ENCODE measurements at regions not wholly inside any gene's neighbourhood (a gene's known extent, or its start where the extent isn't known, plus 50 kb on each side); places are given as distances from the start of the nearest gene placed in this dataset.
"Not testable (repeated sequence)": the region's sequence is repeated elsewhere in the genome, so short reads cannot be mapped to it uniquely, and the experiment has no call there.

GRCh38 chr14:26655128-26655527 is 57.3 kb upstream of the NOVA1 start:
- DNase-seq: no peak

- no peak for DNase-seq
Observed at GRCh38 chr14:26663506-26663905, 65.7 kb upstream of the NOVA1 start.

- not testable (repeated sequence) for DNase-seq
Observed at GRCh38 chr14:26678732-26679420, 81.0 kb upstream of the NOVA1 start.

GRCh38 chr14:26685401-26685800 is 87.6 kb upstream of the NOVA1 start:
- no peak for DNase-seq

GRCh38 chr14:26687301-26687837 is 89.5 kb upstream of the NOVA1 start:
- no peak for DNase-seq

- no peak for DNase-seq
Observed at GRCh38 chr14:26694521-26694920, 96.7 kb upstream of the NOVA1 start.

GRCh38 chr14:26702721-26703230 is 104.9 kb upstream of the NOVA1 start:
- DNase-seq: no peak

- no peak for DNase-seq
Observed at GRCh38 chr14:26703686-26704366, 106.0 kb upstream of the NOVA1 start.

- DNase-seq: no peak
Observed at GRCh38 chr14:26707234-26707633, 109.4 kb upstream of the NOVA1 start.

- DNase-seq: no peak
Observed at GRCh38 chr14:26709019-26709418, 111.2 kb upstream of the NOVA1 start.

GRCh38 chr14:26719514-26719913 is 121.7 kb upstream of the NOVA1 start:
- no peak for DNase-seq

- no peak for DNase-seq
Observed at GRCh38 chr14:26722258-26722657, 124.4 kb upstream of the NOVA1 start.

GRCh38 chr14:26729851-26730250 is 132.0 kb upstream of the NOVA1 start:
- DNase-seq: no peak

- no peak for DNase-seq
Observed at GRCh38 chr14:26730929-26731618, 133.2 kb upstream of the NOVA1 start.

GRCh38 chr14:26735811-26736210 is 138.0 kb upstream of the NOVA1 start:
- DNase-seq: no peak

- DNase-seq: no peak
Observed at GRCh38 chr14:26738571-26738970, 140.7 kb upstream of the NOVA1 start.

- DNase-seq: no peak
Observed at GRCh38 chr14:26741711-26742212, 143.9 kb upstream of the NOVA1 start.

GRCh38 chr14:26743284-26743683 is 145.5 kb upstream of the NOVA1 start:
- DNase-seq: no peak

- DNase-seq: no peak
Observed at GRCh38 chr14:26744903-26745302, 147.1 kb upstream of the NOVA1 start.

- DNase-seq: no peak
Observed at GRCh38 chr14:26761532-26761931, 163.7 kb upstream of the NOVA1 start.

- no peak for DNase-seq
Observed at GRCh38 chr14:26765301-26765700, 167.5 kb upstream of the NOVA1 start.

- no peak for DNase-seq
Observed at GRCh38 chr14:26765768-26766520, 168.1 kb upstream of the NOVA1 start.

- no peak for DNase-seq
Observed at GRCh38 chr14:26766726-26767125, 168.9 kb upstream of the NOVA1 start.
